Pancreas (tissue), 10 donors: ENCODE measurements at regions not wholly inside any gene's neighbourhood (a gene's known extent, or its start where the extent isn't known, plus 50 kb on each side); places are given as distances from the start of the nearest gene placed in this dataset.

Source experiments
- ATAC-seq, 4 donors: fragments of 200-7000 bp; cut with Tn5 transposase; one replicate each; pipeline versions ENCODE4 v1.8.0 to v1.9.1; 2020; ENCODE audit warnings: mild to moderate bottlenecking in 4 of 4, moderate library complexity in 4 of 4
- DNase-seq, 6 donors: peaks; one replicate each; pipeline ENCODE4 v3.0.0-alpha.2; 2020
- FAIRE-seq: peaks from 2 replicates; lab custom pipeline; 2012; peaks lifted over from hg19 to GRCh38; lab: Jason Lieb, UNC
- H3K27ac ChIP-seq, 4 donors: fragments of 200-600 bp; sonication (generic); 1 replicate in 3 of 4; 2 replicates in 1 of 4; pipeline versions ENCODE4 v1.5.0 to v1.8.0; 2020
- H3K27me3 ChIP-seq, 4 donors: fragments of 200-600 bp; one replicate each; pipeline ENCODE4 v1.8.0; 2021
- H3K36me3 ChIP-seq, 3 donors: fragments of 200-600 bp; sonication (generic) in 1 of 3; one replicate each; pipeline versions ENCODE4 v1.5.0 to v1.8.0; 2020 to 2021
- H3K4me1 ChIP-seq, 3 donors: fragments of 200-600 bp; one replicate each; pipeline ENCODE4 v1.8.0; 2021
- H3K4me3 ChIP-seq, 4 donors: fragments of 200-600 bp; sonication (generic) in 2 of 4; one replicate each; pipeline versions ENCODE4 v1.5.0 to v1.8.0; 2020 to 2021
- H3K9me3 ChIP-seq, 4 donors: fragments of 200-600 bp; one replicate each; pipeline ENCODE4 v1.8.0; 2021
- WGBS, 2 donors: extraction: QIAGEN DNeasy Blood & Tissue Kit; methylation state at CpG; one replicate each; pipeline ENCODE4 v1.1.7; 2013; 5-methylcytosine and 5-hydroxymethylcytosine counted together
- intact Hi-C, 3 donors: fragments of 100-400 bp; cut with DNase I; formaldehyde crosslinking; loops; one replicate each; pipeline versions ENCODE4 v1.11.1 to v1.14.2; 2022
- TF ChIP-seq, protein P1 (sequence below), 4 donors: fragments of 200-600 bp; sonication (generic) in 3 of 4; IDR thresholded peaks; one replicate each; pipeline versions ENCODE4 v1.5.0 to v1.8.0; 2021; ENCODE audit warnings: antibody characterized with exemption in 4 of 4
- donor health status: healthy with polysubstance abuse.
- donor health status: DM: no; HTN: no; CAD: no; lungs with moderate emphysema.
- donor health status: DM: no; HTN: no; CAD: no.
- donor health status: control.
- donor health status: control.
- donor health status: Bipolar disorder and iron deficiency.
- donor health status: DM: yes; HTN: yes; CAD: no.
- donor health status: DM: no; HTN: no; CAD: no.
- donor health status: DM: no; HTN: no; CAD: no.
- donor health status: DM: yes; HTN: yes; CAD: no.

DNA sequence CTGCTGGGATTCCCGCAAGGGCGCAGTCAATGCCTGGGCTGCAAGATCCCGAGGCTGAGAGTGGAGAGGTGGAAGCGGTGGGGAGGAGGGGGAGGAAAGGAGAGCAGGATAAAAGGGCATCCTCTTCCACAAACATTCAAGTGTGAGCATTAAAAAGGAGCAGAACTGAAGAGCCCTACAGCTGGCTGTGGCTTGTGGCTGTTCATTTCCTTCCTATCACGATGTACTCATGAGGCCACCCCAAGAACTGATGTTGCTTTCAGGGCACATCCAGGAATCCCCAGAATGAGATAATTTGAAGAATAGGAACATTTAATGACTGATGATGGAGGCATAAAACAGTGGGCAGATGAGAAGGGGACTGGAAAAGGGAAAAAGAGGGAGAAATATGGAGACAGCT is 230.8 kb upstream of the SMIM21 start:
- ATAC-seq (no peak), FAIRE-seq (no peak), DNase-seq (no peak)
- intact Hi-C loops, result no loop called here
- WGBS, 2 donors, result 53 to 61% methylated on average over 5 of the region's 5 CpGs
- Histone ChIP-seq H3K27ac (no peak overlapping the region), H3K27me3 (no peaks in the 10 kb centered on the region), H3K9me3 (no peaks in the 10 kb centered on the region), H3K4me3 (no peak overlapping the region), H3K4me1 (no peaks in the 10 kb centered on the region), H3K36me3 (no peaks in the 10 kb centered on the region)
- TF ChIP-seq, protein P1, sequence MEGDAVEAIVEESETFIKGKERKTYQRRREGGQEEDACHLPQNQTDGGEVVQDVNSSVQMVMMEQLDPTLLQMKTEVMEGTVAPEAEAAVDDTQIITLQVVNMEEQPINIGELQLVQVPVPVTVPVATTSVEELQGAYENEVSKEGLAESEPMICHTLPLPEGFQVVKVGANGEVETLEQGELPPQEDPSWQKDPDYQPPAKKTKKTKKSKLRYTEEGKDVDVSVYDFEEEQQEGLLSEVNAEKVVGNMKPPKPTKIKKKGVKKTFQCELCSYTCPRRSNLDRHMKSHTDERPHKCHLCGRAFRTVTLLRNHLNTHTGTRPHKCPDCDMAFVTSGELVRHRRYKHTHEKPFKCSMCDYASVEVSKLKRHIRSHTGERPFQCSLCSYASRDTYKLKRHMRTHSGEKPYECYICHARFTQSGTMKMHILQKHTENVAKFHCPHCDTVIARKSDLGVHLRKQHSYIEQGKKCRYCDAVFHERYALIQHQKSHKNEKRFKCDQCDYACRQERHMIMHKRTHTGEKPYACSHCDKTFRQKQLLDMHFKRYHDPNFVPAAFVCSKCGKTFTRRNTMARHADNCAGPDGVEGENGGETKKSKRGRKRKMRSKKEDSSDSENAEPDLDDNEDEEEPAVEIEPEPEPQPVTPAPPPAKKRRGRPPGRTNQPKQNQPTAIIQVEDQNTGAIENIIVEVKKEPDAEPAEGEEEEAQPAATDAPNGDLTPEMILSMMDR (IDR thresholded peaks at IDR 0.05), result no peak

DNA sequence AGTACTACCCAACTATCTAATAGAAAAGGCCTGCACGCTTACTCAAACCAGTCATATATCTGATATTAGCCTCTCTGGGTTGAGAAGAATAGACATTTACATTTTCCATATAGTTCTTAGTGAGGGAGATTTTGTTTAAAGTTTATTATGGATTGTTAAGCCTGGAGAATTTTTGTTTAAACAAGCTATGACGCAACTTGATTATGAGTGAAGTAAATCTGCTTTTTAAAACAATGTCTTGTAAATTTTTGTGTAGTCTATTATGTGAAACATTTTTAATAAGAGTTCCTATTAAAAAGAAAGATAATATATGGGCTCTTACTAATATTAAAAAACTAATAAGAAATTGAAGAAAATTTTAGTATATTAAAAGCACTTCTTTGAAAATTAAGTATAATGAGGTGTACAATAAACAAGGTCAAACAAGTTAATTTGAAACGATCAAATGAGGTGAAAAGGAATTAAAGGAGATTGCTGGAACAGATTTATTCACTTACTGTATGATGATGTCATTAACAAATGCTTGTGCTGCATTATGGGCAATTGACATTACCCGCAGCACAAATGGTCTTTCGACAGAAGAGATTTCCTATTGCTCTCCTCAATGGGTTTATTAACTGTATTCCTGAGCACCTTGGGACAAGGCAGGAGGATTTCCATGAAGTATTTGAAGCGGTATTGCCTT is 229.2 kb upstream of the SMIM21 start:
- TF ChIP-seq, protein P1 (IDR thresholded peaks at IDR 0.05), result no peak
- 75 to 83% methylated on average over 6 of the region's 6 CpGs for WGBS, 2 donors
- FAIRE-seq, result no peak

DNA sequence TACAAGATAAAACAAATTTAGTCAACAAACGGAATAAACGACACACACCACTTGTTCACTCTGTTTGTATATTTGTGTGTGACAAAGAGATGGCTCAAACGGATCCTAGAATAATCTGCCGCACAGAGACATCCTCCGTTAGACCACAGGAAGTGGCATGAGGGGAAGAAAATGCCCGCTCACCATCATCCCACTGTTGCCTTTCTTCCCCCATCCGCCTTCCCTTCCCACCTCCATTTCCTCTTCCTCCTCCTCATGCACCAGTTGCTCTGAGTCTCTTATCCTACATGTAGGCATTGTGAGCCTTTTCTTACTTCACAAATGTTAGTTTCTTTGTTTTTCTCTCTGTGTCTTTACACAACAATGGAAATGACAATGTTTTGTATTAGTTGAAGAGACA is 228.5 kb upstream of the SMIM21 start:
- no peaks in the 10 kb centered on the region for H3K9me3 ChIP-seq
- H3K27ac ChIP-seq, result no peak overlapping the region
- H3K4me1 ChIP-seq, result no peaks in the 10 kb centered on the region
- no peaks in the 10 kb centered on the region for H3K36me3 ChIP-seq
- H3K4me3 ChIP-seq, result no peak overlapping the region
- no peaks in the 10 kb centered on the region for H3K27me3 ChIP-seq
- WGBS, 2 donors, result 65 to 68% methylated on average over 7 of the region's 7 CpGs
- FAIRE-seq, result no peak
- DNase-seq, result no peak
- intact Hi-C loops, result no loop called here
- ATAC-seq, result no peak
- TF ChIP-seq, protein P1 (IDR thresholded peaks at IDR 0.05), result no peak

More for the DNA sequence above, 229.2 kb upstream of the SMIM21 start:
- no peaks in the 10 kb centered on the region for H3K36me3 ChIP-seq
- no peaks in the 10 kb centered on the region for H3K27me3 ChIP-seq
- ATAC-seq, result no peak
- H3K9me3 ChIP-seq, result no peaks in the 10 kb centered on the region
- H3K4me3 ChIP-seq, result no peak overlapping the region
- no peak overlapping the region for H3K27ac ChIP-seq
- intact Hi-C loops, result no loop called here
- H3K4me1 ChIP-seq, result no peaks in the 10 kb centered on the region
- no peak for DNase-seq

DNA sequence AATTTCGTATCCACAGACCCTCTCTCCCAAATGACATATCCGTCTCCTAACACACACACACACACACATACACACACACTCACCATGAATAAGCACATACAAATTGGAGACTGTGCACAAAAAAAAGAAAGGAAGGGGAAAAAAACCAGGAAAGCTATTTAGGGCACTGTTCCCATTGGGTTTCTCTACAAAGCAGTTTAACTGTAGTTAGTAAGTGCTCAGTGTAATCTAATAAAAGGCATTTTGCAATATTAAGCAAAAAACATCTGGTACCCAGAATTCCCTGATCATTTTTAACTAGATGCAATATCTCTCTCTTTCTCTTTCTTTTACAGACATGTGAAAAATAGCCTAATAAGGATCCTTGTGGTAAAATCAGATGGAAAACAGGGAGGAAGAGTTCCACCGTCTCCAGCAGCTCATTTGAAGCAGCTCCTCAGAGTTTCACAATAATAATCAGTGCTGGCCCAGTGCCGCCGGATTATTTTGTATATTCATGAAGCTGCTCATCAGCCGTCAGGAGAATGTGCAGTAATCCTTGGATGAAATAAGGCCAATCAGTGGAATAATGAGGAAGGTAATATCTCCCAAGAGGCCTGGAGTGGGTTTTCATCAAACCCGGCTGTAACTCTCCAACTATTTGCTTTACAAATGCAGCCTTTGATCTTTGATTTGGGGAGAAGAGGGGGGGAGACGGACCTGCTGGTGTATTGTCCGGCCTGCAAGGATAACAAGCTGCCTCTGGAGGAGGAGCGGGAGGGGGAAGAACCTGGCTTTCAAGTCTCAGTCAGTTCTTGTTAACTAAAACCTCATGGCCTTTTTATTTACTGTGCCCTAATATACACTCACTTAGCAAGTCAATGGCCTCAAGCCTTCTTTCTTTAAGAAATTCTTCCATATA is 227.6 kb upstream of the SMIM21 start:
- intact Hi-C loops, result no loop called here
- 59 to 73% methylated on average over 10 of the region's 10 CpGs for WGBS, 2 donors
- TF ChIP-seq, protein P1 (IDR thresholded peaks at IDR 0.05), result no peak
- no peak overlapping the region for H3K4me3 ChIP-seq
- H3K9me3 ChIP-seq, result no peaks in the 10 kb centered on the region
- FAIRE-seq, result no peak
- no peak for ATAC-seq
- H3K27ac ChIP-seq, result no peak overlapping the region
- no peaks in the 10 kb centered on the region for H3K36me3 ChIP-seq
- no peak for DNase-seq
- H3K27me3 ChIP-seq, result no peaks in the 10 kb centered on the region
- H3K4me1 ChIP-seq, result no peaks in the 10 kb centered on the region
